A673 (cell line): ENCODE measurements at regions not wholly inside any gene's neighbourhood (a gene's known extent, or its start where the extent isn't known, plus 50 kb on each side); places are given as distances from the start of the nearest gene placed in this dataset.

Experiments
- BruUV-seq: library from RNA; stranded (reverse); fragments of 400-500 nt; replicated peaks from 2 replicates; lab custom pipeline; 2021; lab: Mats Ljungman, UMichigan
- CTCF ChIA-PET: fragments of 300-600 bp; sonication (Branson Sonifier 250); formaldehyde crosslinking; loops from one replicate; lab custom pipeline; 2022; ENCODE audit warnings: antibody characterized with exemption; lab: Charles Lee
- POLR2A ChIA-PET: fragments of 300-600 bp; sonication (Branson Sonifier 250); formaldehyde crosslinking; loops from one replicate; lab custom pipeline; 2022; ENCODE audit warnings: antibody characterized with exemption; ENCODE audit not compliant: low non-redundant PET; lab: Charles Lee
- DNase-seq: peaks from one replicate; pipeline ENCODE4 v3.0.0-alpha.2; 2015; ENCODE audit warnings: low spot score
- H3K27ac ChIP-seq: fragments of 200-600 bp; sonication (generic); 2 replicates; pipeline ENCODE4 v1.5.1; 2016; ENCODE audit warnings: mixed run types, low read depth, mild to moderate bottlenecking, mixed read lengths, antibody characterized with exemption, low read length; ENCODE audit not compliant: poor library complexity, severe bottlenecking
- H3K27me3 ChIP-seq: fragments of 200-600 bp; sonication (generic); replicated peaks from 2 replicates; pipeline ENCODE4 v1.6.1; 2017; ENCODE audit warnings: mixed run types, low read depth, mild to moderate bottlenecking, mixed read lengths, antibody characterized with exemption, low read length; ENCODE audit not compliant: insufficient read depth, poor library complexity
- H3K36me3 ChIP-seq: fragments of 200-600 bp; sonication (generic); 2 replicates; pipeline ENCODE4 v1.6.1; 2016; ENCODE audit warnings: mixed run types, mild to moderate bottlenecking, mixed read lengths, antibody characterized with exemption, low read length; ENCODE audit not compliant: insufficient read depth, poor library complexity, severe bottlenecking
- H3K4me1 ChIP-seq: fragments of 200-600 bp; sonication (generic); 2 replicates; pipeline ENCODE4 v1.6.1; 2017; ENCODE audit warnings: mixed run types, mild to moderate bottlenecking, mixed read lengths, antibody characterized with exemption, low read length; ENCODE audit not compliant: insufficient read depth, poor library complexity, severe bottlenecking
- H3K4me3 ChIP-seq: fragments of 200-600 bp; sonication (generic); 2 replicates; pipeline ENCODE4 v1.5.1; 2016; ENCODE audit warnings: low read depth, mixed run types, mild to moderate bottlenecking, mixed read lengths, low read length; ENCODE audit not compliant: poor library complexity, severe bottlenecking
- H3K9me3 ChIP-seq: fragments of 200-600 bp; sonication (generic); 2 replicates; pipeline ENCODE4 v1.6.1; 2016; ENCODE audit warnings: mixed run types, low read depth, mild to moderate bottlenecking, mixed read lengths, antibody characterized with exemption, low read length; ENCODE audit not compliant: poor library complexity, severe bottlenecking
- CTCF ChIP-seq: fragments of 300-800, 200-600 bp; sonication (generic); conservative IDR thresholded peaks from 2 replicates; pipeline ENCODE4 v1.5.1; 2017; ENCODE audit warnings: low read depth, mild to moderate bottlenecking, antibody characterized with exemption, low read length, moderate library complexity, mixed read lengths
- EZH2 ChIP-seq: fragments of 200-600 bp; sonication (generic); IDR thresholded peaks from 2 replicates; pipeline ENCODE4 v1.6.1; 2017; ENCODE audit warnings: borderline replicate concordance, low read depth, mild to moderate bottlenecking, mixed read lengths, antibody characterized with exemption, low read length; ENCODE audit not compliant: poor library complexity, severe bottlenecking
- intact Hi-C: fragments of 100-400 bp; cut with micrococcal nuclease; formaldehyde crosslinking; loops from one replicate; pipeline ENCODE4 v1.10.0; 2022; ENCODE audit not compliant: unreplicated experiment

- Histone ChIP-seq H3K27ac (no peak overlapping the region), H3K9me3 (no peaks in the 10 kb centered on the region), H3K27me3 (peaks cover 65% of the 10 kb centered on the region), H3K4me3 (no peak overlapping the region), H3K36me3 (no peaks in the 10 kb centered on the region), H3K4me1 (no peaks in the 10 kb centered on the region)
- ChIA-PET POLR2A (no interaction called here), CTCF (no interaction called here)
- no peak for TF ChIP-seq CTCF
- no peak for TF ChIP-seq EZH2
- no peak for DNase-seq
- BruUV-seq, result no TSS peak
- intact Hi-C loops, result no loop called here
These were observed 240.6 kb upstream of the GNAI1 start for GRCh38 chr7:79893991-79894390.

- Histone ChIP-seq H3K27me3 (peaks cover 43% of the 10 kb centered on the region), H3K4me3 (no peak overlapping the region), H3K36me3 (no peaks in the 10 kb centered on the region), H3K27ac (no peak overlapping the region), H3K9me3 (no peaks in the 10 kb centered on the region), H3K4me1 (no peaks in the 10 kb centered on the region)
- no peak for DNase-seq
- ChIA-PET CTCF (no interaction called here), POLR2A (no interaction called here)
- intact Hi-C loops, result no loop called here
- BruUV-seq, result no TSS peak
- TF ChIP-seq EZH2, result no peak
These were observed 251.7 kb upstream of the GNAI1 start for GRCh38 chr7:79882922-79883321.

GRCh38 chr7:79880312-79880711, 254.3 kb upstream of the GNAI1 start:
- peaks cover 43% of the 10 kb centered on the region for H3K27me3 ChIP-seq
- no peak overlapping the region for H3K4me3 ChIP-seq
- no peaks in the 10 kb centered on the region for H3K9me3 ChIP-seq
- intact Hi-C loops, result no loop called here
- no TSS peak for BruUV-seq
- CTCF ChIA-PET, result no interaction called here
- H3K27ac ChIP-seq, result no peak overlapping the region
- no peak for DNase-seq
- POLR2A ChIA-PET, result no interaction called here
- no peak for TF ChIP-seq EZH2
- no peak for TF ChIP-seq CTCF
- no peaks in the 10 kb centered on the region for H3K4me1 ChIP-seq
- H3K36me3 ChIP-seq, result no peaks in the 10 kb centered on the region

- peaks cover 45% of the 10 kb centered on the region for H3K27me3 ChIP-seq
- H3K9me3 ChIP-seq, result no peaks in the 10 kb centered on the region
- no peak for DNase-seq
- CTCF ChIA-PET, result no interaction called here
- H3K36me3 ChIP-seq, result no peaks in the 10 kb centered on the region
- H3K4me1 ChIP-seq, result no peaks in the 10 kb centered on the region
- no peak for TF ChIP-seq EZH2
- TF ChIP-seq CTCF, result no peak
- POLR2A ChIA-PET, result no interaction called here
- intact Hi-C loops, result no loop called here
- H3K4me3 ChIP-seq, result no peak overlapping the region
- H3K27ac ChIP-seq, result no peak overlapping the region
- no TSS peak for BruUV-seq
These were observed 256.7 kb upstream of the GNAI1 start for GRCh38 chr7:79877874-79878465.
